Right lobe of liver (tissue), 6 donors: ENCODE measurements at regions not wholly inside any gene's neighbourhood (a gene's known extent, or its start where the extent isn't known, plus 50 kb on each side); places are given as distances from the start of the nearest gene placed in this dataset.

Source experiments
- ATAC-seq, 4 donors: fragments of 200-7000 bp; cut with Tn5 transposase; one replicate each; pipeline ENCODE4 v1.9.1; 2020; ENCODE audit warnings: mild to moderate bottlenecking in 4 of 4, moderate library complexity in 4 of 4
- DNase-seq, 3 donors: peaks; one replicate each; pipeline ENCODE4 v3.0.0-alpha.2; 2020
- H3K27ac ChIP-seq, 3 donors: fragments of 200-600 bp; one replicate each; pipeline ENCODE4 v1.8.0; 2022
- H3K27me3 ChIP-seq, 2 donors: fragments of 200-600 bp; one replicate each; pipeline ENCODE4 v1.8.0; 2022
- H3K36me3 ChIP-seq, 4 donors: fragments of 200-600 bp; sonication (generic) in 1 of 4; one replicate each; pipeline versions ENCODE4 v1.5.1 to v1.8.0; 2017 to 2022; ENCODE audit warnings: control low read depth in 1 of 4
- H3K4me1 ChIP-seq, 4 donors: fragments of 200-600 bp; sonication (generic) in 1 of 4; one replicate each; pipeline versions ENCODE4 v1.5.1 to v1.8.0; 2017 to 2022; ENCODE audit warnings: control low read depth in 1 of 4
- H3K4me3 ChIP-seq, 3 donors: fragments of 200-600 bp; one replicate each; pipeline ENCODE4 v1.8.0; 2022
- H3K9me3 ChIP-seq, 4 donors: fragments of 200-600 bp; sonication (generic) in 1 of 4; one replicate each; pipeline versions ENCODE4 v1.5.1 to v1.8.0; 2017 to 2022; ENCODE audit warnings: control low read depth in 1 of 4
- POLR2A ChIP-seq: fragments of 450-650 bp; IDR thresholded peaks from one replicate; pipeline ENCODE4 v1.6.1; 2017; ENCODE audit warnings: antibody characterized with exemption, mild to moderate bottlenecking
- WGBS: methylation state at CpG from one replicate; pipeline ENCODE4 v1.1.6; 2018; ENCODE audit warnings: low coverage, low lambda C conversion rate; ENCODE audit not compliant: insufficient coverage; ENCODE audit errors: missing lambda C conversion rate; 5-methylcytosine and 5-hydroxymethylcytosine counted together
- intact Hi-C, 2 donors: fragments of 100-400 bp; cut with DNase I; formaldehyde crosslinking; loops; one replicate each; pipeline versions ENCODE4 v1.11.2 to v1.14.1; 2022
- TF ChIP-seq, protein P1 (sequence below), 4 donors: fragments of 200-600 bp in 3 of 4; fragments of 450-650 bp in 1 of 4; IDR thresholded peaks; one replicate each; pipeline versions ENCODE4 v1.5.1 to v1.8.0; 2016 to 2022; ENCODE audit warnings: antibody characterized with exemption in 4 of 4, mild to moderate bottlenecking in 2 of 4
- donor health status: DM: no; HTN: yes; CAD: no.
- donor health status: DM: no; HTN: no; CAD: no.
- donor health status: DM: no; HTN: no; CAD: no.
- donor health status: DM: no; HTN: yes; CAD: no.
- donor health status: DM: no; HTN: yes; CAD: no.

GRCh38 chr4:157840648-157841047, 332.2 kb downstream of the GASK1B start:
- Histone ChIP-seq H3K9me3 (no peaks in the 10 kb centered on the region), H3K36me3 (no peaks in the 10 kb centered on the region), H3K27ac (no peak overlapping the region), H3K27me3 (no peaks in the 10 kb centered on the region), H3K4me3 (no peak overlapping the region), H3K4me1 (no peaks in the 10 kb centered on the region)
- no peak for DNase-seq
- intact Hi-C loops = no loop called here
- TF ChIP-seq POLR2A = no peak
- TF ChIP-seq, protein P1, sequence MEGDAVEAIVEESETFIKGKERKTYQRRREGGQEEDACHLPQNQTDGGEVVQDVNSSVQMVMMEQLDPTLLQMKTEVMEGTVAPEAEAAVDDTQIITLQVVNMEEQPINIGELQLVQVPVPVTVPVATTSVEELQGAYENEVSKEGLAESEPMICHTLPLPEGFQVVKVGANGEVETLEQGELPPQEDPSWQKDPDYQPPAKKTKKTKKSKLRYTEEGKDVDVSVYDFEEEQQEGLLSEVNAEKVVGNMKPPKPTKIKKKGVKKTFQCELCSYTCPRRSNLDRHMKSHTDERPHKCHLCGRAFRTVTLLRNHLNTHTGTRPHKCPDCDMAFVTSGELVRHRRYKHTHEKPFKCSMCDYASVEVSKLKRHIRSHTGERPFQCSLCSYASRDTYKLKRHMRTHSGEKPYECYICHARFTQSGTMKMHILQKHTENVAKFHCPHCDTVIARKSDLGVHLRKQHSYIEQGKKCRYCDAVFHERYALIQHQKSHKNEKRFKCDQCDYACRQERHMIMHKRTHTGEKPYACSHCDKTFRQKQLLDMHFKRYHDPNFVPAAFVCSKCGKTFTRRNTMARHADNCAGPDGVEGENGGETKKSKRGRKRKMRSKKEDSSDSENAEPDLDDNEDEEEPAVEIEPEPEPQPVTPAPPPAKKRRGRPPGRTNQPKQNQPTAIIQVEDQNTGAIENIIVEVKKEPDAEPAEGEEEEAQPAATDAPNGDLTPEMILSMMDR (IDR thresholded peaks at IDR 0.05) = no peak
- ATAC-seq = no peak

DNA sequence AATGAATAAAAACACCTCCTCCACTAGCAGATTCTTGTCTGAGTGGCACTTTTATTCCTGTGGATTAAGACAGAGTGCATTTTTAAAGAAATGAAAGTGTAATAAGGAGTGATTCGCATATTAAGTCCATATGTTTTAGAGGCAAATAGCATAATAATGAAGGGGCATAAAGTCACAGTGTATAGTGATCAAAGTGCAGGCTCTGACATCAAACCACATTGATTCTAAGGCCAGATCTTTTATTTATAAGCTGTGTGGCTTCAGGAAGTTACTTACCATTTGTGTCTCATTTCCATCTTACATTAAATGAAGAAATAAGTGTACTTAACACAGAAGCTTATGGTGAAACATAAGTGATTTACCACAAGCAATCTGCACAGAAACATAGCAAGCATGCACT, 332.8 kb downstream of the GASK1B start:
- no peak for DNase-seq
- 100% methylated on average over 1 of the region's 1 CpG for WGBS
- no peaks in the 10 kb centered on the region for H3K27me3 ChIP-seq
- intact Hi-C loops = no loop called here
- H3K4me3 ChIP-seq = no peak overlapping the region
- no peak for ATAC-seq
- H3K9me3 ChIP-seq = no peaks in the 10 kb centered on the region
- no peak overlapping the region for H3K27ac ChIP-seq
- no peaks in the 10 kb centered on the region for H3K4me1 ChIP-seq
- no peak for TF ChIP-seq POLR2A
- TF ChIP-seq, protein P1 (IDR thresholded peaks at IDR 0.05) = no peak
- no peaks in the 10 kb centered on the region for H3K36me3 ChIP-seq

- H3K4me1 ChIP-seq = no peaks in the 10 kb centered on the region
- no peak for DNase-seq
- H3K4me3 ChIP-seq = no peak overlapping the region
- no peak overlapping the region for H3K27ac ChIP-seq
- 39% methylated on average over 2 of the region's 2 CpGs for WGBS
- H3K9me3 ChIP-seq = no peaks in the 10 kb centered on the region
- ATAC-seq = no peak
- no peaks in the 10 kb centered on the region for H3K27me3 ChIP-seq
- H3K36me3 ChIP-seq = no peaks in the 10 kb centered on the region
- TF ChIP-seq, protein P1 (IDR thresholded peaks at IDR 0.05) = no peak
- no peak for TF ChIP-seq POLR2A
- intact Hi-C loops = no loop called here
Measured at GRCh38 chr4:157838366-157838765, 334.5 kb downstream of the GASK1B start.

- H3K4me1 ChIP-seq = peaks cover 0 to 7% (median 0%) of the 10 kb centered on the region in 4 donors
- 73% methylated on average over 3 of the region's 3 CpGs for WGBS
Measured at GRCh38 chr4:157837071-157837703, 335.6 kb downstream of the GASK1B start.

More at GRCh38 chr4:157837071-157837703, 335.6 kb downstream of the GASK1B start:
- ATAC-seq = no peak
- Histone ChIP-seq H3K27me3 (no peaks in the 10 kb centered on the region), H3K9me3 (no peaks in the 10 kb centered on the region), H3K4me3 (no peak overlapping the region), H3K27ac (no peak overlapping the region), H3K36me3 (no peaks in the 10 kb centered on the region)
- intact Hi-C loops = no loop called here
- TF ChIP-seq POLR2A = no peak
- TF ChIP-seq, protein P1 (IDR thresholded peaks at IDR 0.05) = no peak
- no peak for DNase-seq
